Skeletal muscle satellite cell (primary cell): ENCODE measurements at regions not wholly inside any gene's neighbourhood (a gene's known extent, or its start where the extent isn't known, plus 50 kb on each side); places are given as distances from the start of the nearest gene placed in this dataset.

Experiments
- H3K27me3 ChIP-seq: 2 replicates; pipeline ENCODE4 v1.7.0; 2013; ENCODE audit warnings: low read length; ENCODE audit not compliant: control insufficient read depth, insufficient read depth
- H3K36me3 ChIP-seq: 2 replicates; pipeline ENCODE4 v1.7.0; 2013; ENCODE audit warnings: mild to moderate bottlenecking, control low read depth, low read length; ENCODE audit not compliant: insufficient read depth
- H3K4me1 ChIP-seq: 2 replicates; pipeline ENCODE4 v1.7.0; 2013; ENCODE audit warnings: low read length; ENCODE audit not compliant: control insufficient read depth, insufficient read depth
- H3K4me2 ChIP-seq: 2 replicates; pipeline ENCODE4 v1.7.0; 2013; ENCODE audit warnings: mild to moderate bottlenecking, low read length
- H3K4me3 ChIP-seq: 2 replicates; pipeline ENCODE4 v1.7.0; 2013; ENCODE audit warnings: low read length
- H3K9ac ChIP-seq: 2 replicates; pipeline ENCODE4 v1.7.0; 2013; ENCODE audit warnings: mild to moderate bottlenecking, low read depth, low read length, moderate library complexity
- H3K9me3 ChIP-seq: replicated peaks from 2 replicates; pipeline ENCODE4 v1.7.0; 2013; ENCODE audit warnings: mild to moderate bottlenecking, control low read depth, low read length

- peaks cover 5% of the 10 kb centered on the region for H3K9me3 ChIP-seq
- H3K4me1 ChIP-seq, result no peaks in the 10 kb centered on the region
- H3K9ac ChIP-seq, result no peak overlapping the region
- H3K36me3 ChIP-seq, result no peaks in the 10 kb centered on the region
- no peaks in the 10 kb centered on the region for H3K27me3 ChIP-seq
- H3K4me2 ChIP-seq, result no peak overlapping the region
- no peak overlapping the region for H3K4me3 ChIP-seq
Measured at GRCh38 chr4:187798385-187798784, 197.2 kb upstream of the ZFP42 start.

GRCh38 chr4:187799735-187800134 lies 195.8 kb upstream of the ZFP42 start:
- Histone ChIP-seq H3K4me1 (no peaks in the 10 kb centered on the region), H3K4me3 (no peak overlapping the region), H3K9me3 (peaks cover 5% of the 10 kb centered on the region), H3K9ac (no peak overlapping the region), H3K4me2 (no peak overlapping the region), H3K36me3 (no peaks in the 10 kb centered on the region), H3K27me3 (no peaks in the 10 kb centered on the region)

- H3K9ac ChIP-seq, result no peak overlapping the region
- no peaks in the 10 kb centered on the region for H3K27me3 ChIP-seq
- H3K36me3 ChIP-seq, result no peaks in the 10 kb centered on the region
- H3K4me2 ChIP-seq, result no peak overlapping the region
- no peak overlapping the region for H3K4me3 ChIP-seq
- no peaks in the 10 kb centered on the region for H3K9me3 ChIP-seq
- H3K4me1 ChIP-seq, result no peaks in the 10 kb centered on the region
Measured at GRCh38 chr4:187811591-187811990, 184.0 kb upstream of the ZFP42 start.

- Histone ChIP-seq H3K36me3 (no peaks in the 10 kb centered on the region), H3K9ac (no peak overlapping the region), H3K27me3 (no peaks in the 10 kb centered on the region), H3K4me1 (no peaks in the 10 kb centered on the region), H3K9me3 (no peaks in the 10 kb centered on the region), H3K4me3 (no peak overlapping the region), H3K4me2 (no peak overlapping the region)
Measured at GRCh38 chr4:187814737-187815465, 180.7 kb upstream of the ZFP42 start.

GRCh38 chr4:187826725-187827124 lies 168.8 kb upstream of the ZFP42 start:
- Histone ChIP-seq H3K9ac (no peak overlapping the region), H3K9me3 (no peaks in the 10 kb centered on the region), H3K4me2 (no peak overlapping the region), H3K36me3 (no peaks in the 10 kb centered on the region), H3K4me1 (no peaks in the 10 kb centered on the region), H3K4me3 (no peak overlapping the region), H3K27me3 (no peaks in the 10 kb centered on the region)

GRCh38 chr4:187827631-187828030 lies 167.9 kb upstream of the ZFP42 start:
- no peaks in the 10 kb centered on the region for H3K27me3 ChIP-seq
- no peaks in the 10 kb centered on the region for H3K36me3 ChIP-seq
- H3K4me2 ChIP-seq, result no peak overlapping the region
- no peaks in the 10 kb centered on the region for H3K9me3 ChIP-seq
- H3K4me1 ChIP-seq, result no peaks in the 10 kb centered on the region
- no peak overlapping the region for H3K9ac ChIP-seq
- no peak overlapping the region for H3K4me3 ChIP-seq

- Histone ChIP-seq H3K9me3 (no peaks in the 10 kb centered on the region), H3K27me3 (no peaks in the 10 kb centered on the region), H3K36me3 (no peaks in the 10 kb centered on the region), H3K4me3 (no peak overlapping the region), H3K9ac (no peak overlapping the region), H3K4me2 (no peak overlapping the region), H3K4me1 (no peaks in the 10 kb centered on the region)
Measured at GRCh38 chr4:187839765-187840164, 155.8 kb upstream of the ZFP42 start.

- H3K36me3 ChIP-seq, result no peaks in the 10 kb centered on the region
- no peaks in the 10 kb centered on the region for H3K27me3 ChIP-seq
- H3K9ac ChIP-seq, result no peak overlapping the region
- no peaks in the 10 kb centered on the region for H3K9me3 ChIP-seq
- H3K4me2 ChIP-seq, result no peak overlapping the region
- no peak overlapping the region for H3K4me3 ChIP-seq
- no peaks in the 10 kb centered on the region for H3K4me1 ChIP-seq
Measured at GRCh38 chr4:187840814-187841213, 154.8 kb upstream of the ZFP42 start.

GRCh38 chr4:187849556-187850225 lies 145.9 kb upstream of the ZFP42 start:
- Histone ChIP-seq H3K4me1 (no peaks in the 10 kb centered on the region), H3K4me3 (no peak overlapping the region), H3K4me2 (no peak overlapping the region), H3K9ac (no peak overlapping the region), H3K36me3 (no peaks in the 10 kb centered on the region), H3K9me3 (no peaks in the 10 kb centered on the region), H3K27me3 (no peaks in the 10 kb centered on the region)

- Histone ChIP-seq H3K4me1 (no peaks in the 10 kb centered on the region), H3K27me3 (no peaks in the 10 kb centered on the region), H3K36me3 (no peaks in the 10 kb centered on the region), H3K4me2 (no peak overlapping the region), H3K9ac (no peak overlapping the region), H3K9me3 (peaks cover 1% of the 10 kb centered on the region), H3K4me3 (no peak overlapping the region)
Measured at GRCh38 chr4:187865914-187866313, 129.7 kb upstream of the ZFP42 start.

- no peaks in the 10 kb centered on the region for H3K27me3 ChIP-seq
- H3K4me2 ChIP-seq, result no peak overlapping the region
- no peak overlapping the region for H3K9ac ChIP-seq
- no peaks in the 10 kb centered on the region for H3K9me3 ChIP-seq
- H3K4me1 ChIP-seq, result no peaks in the 10 kb centered on the region
- no peaks in the 10 kb centered on the region for H3K36me3 ChIP-seq
- H3K4me3 ChIP-seq, result no peak overlapping the region
Measured at GRCh38 chr4:187883049-187883448, 112.5 kb upstream of the ZFP42 start.
